ENCODE measurements at regions not wholly inside any gene's neighbourhood (a gene's known extent, or its start where the extent isn't known, plus 50 kb on each side); places are given as distances from the start of the nearest gene placed in this dataset.

GRCh38 chr9:106727969-106728368, 135.0 kb upstream of the ZNF462 start:
- TF ChIP-seq, protein P1, sequence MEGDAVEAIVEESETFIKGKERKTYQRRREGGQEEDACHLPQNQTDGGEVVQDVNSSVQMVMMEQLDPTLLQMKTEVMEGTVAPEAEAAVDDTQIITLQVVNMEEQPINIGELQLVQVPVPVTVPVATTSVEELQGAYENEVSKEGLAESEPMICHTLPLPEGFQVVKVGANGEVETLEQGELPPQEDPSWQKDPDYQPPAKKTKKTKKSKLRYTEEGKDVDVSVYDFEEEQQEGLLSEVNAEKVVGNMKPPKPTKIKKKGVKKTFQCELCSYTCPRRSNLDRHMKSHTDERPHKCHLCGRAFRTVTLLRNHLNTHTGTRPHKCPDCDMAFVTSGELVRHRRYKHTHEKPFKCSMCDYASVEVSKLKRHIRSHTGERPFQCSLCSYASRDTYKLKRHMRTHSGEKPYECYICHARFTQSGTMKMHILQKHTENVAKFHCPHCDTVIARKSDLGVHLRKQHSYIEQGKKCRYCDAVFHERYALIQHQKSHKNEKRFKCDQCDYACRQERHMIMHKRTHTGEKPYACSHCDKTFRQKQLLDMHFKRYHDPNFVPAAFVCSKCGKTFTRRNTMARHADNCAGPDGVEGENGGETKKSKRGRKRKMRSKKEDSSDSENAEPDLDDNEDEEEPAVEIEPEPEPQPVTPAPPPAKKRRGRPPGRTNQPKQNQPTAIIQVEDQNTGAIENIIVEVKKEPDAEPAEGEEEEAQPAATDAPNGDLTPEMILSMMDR (IDR thresholded peaks at IDR 0.05): no peak
- TF ChIP-seq ZFX (IDR thresholded peaks at IDR 0.05; ENCODE audit: borderline replicate concordance): no peak

GRCh38 chr9:106728860-106729259, 134.1 kb upstream of the ZNF462 start:
- TF ChIP-seq, protein P1 (IDR thresholded peaks at IDR 0.05): no peak
- TF ChIP-seq ZFX (IDR thresholded peaks at IDR 0.05; ENCODE audit: borderline replicate concordance): no peak
- H3K27ac ChIP-seq: no peak overlapping the region

More at GRCh38 chr9:106727969-106728368, 135.0 kb upstream of the ZNF462 start:
- H3K27ac ChIP-seq: no peak overlapping the region

DNA sequence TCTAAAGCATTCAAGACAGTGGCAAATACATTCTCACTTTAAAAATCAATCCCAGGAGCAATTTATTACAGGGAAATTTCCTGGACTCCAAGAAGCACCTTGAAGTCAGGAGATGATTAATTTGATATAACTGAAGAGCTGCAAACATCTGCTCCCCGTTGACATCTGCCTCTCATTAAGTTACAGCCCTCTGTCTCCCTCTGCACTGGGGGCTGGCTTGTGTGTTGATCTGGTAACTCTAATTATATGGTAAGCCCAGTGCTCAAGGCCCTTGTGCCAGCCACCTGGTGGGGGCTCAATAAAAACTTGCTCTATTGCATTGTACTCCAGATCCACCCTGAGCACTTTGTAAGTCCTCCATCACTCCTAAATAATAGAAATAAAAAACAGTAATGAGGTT, 131.1 kb upstream of the ZNF462 start:
- TF ChIP-seq, protein P1 (IDR thresholded peaks at IDR 0.05): no peak
- no peak overlapping the region for H3K27ac ChIP-seq

GRCh38 chr9:106733828-106734380, 129.1 kb upstream of the ZNF462 start:
- H3K27ac ChIP-seq: no peak overlapping the region
- TF ChIP-seq ZFX (IDR thresholded peaks at IDR 0.05; ENCODE audit: borderline replicate concordance): no peak
- TF ChIP-seq, protein P1 (IDR thresholded peaks at IDR 0.05): no peak

- no peak for TF ChIP-seq ZFX (IDR thresholded peaks at IDR 0.05; ENCODE audit: borderline replicate concordance)
- TF ChIP-seq, protein P1 (IDR thresholded peaks at IDR 0.05): no peak
- no peak overlapping the region for H3K27ac ChIP-seq
Observed at GRCh38 chr9:106737516-106737915, 125.5 kb upstream of the ZNF462 start.

- no peak overlapping the region for H3K27ac ChIP-seq
- TF ChIP-seq, protein P1 (IDR thresholded peaks at IDR 0.05): no peak
- TF ChIP-seq ZFX (IDR thresholded peaks at IDR 0.05; ENCODE audit: borderline replicate concordance): no peak
Observed at GRCh38 chr9:106738109-106738508, 124.9 kb upstream of the ZNF462 start.

DNA sequence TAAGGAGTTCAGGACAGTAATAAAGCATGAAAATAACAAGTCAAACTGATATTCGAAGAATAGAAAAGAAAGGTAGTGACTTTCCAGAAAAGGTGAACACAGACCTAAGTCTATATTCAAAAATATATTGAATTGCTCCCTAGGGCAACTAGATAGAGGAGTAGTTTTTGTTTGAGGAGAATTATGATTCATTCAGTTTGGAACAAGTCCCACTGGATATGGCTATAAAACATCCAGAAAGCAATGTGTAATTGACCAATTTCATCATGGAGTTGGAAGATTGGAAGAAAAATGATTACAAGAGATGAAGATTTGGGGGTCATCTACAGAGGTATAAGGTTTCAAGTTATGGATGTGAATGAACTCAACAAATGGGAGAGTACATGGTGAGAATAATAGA, 117.5 kb upstream of the ZNF462 start:
- no peak for TF ChIP-seq ZFX (IDR thresholded peaks at IDR 0.05; ENCODE audit: borderline replicate concordance)
- TF ChIP-seq, protein P1 (IDR thresholded peaks at IDR 0.05): no peak

More for the DNA sequence above, 117.5 kb upstream of the ZNF462 start:
- H3K27ac ChIP-seq: no peak overlapping the region

All from 22Rv1 (cell line).